Inflammatory macrophage treated with lipopolysaccharide for 4 hours (primary cell): ENCODE measurements at regions not wholly inside any gene's neighbourhood (a gene's known extent, or its start where the extent isn't known, plus 50 kb on each side); places are given as distances from the start of the nearest gene placed in this dataset.

ENCODE experiments used
- DNase-seq: peaks from one replicate; pipeline ENCODE4 v3.0.0-alpha.2; 2020

DNA sequence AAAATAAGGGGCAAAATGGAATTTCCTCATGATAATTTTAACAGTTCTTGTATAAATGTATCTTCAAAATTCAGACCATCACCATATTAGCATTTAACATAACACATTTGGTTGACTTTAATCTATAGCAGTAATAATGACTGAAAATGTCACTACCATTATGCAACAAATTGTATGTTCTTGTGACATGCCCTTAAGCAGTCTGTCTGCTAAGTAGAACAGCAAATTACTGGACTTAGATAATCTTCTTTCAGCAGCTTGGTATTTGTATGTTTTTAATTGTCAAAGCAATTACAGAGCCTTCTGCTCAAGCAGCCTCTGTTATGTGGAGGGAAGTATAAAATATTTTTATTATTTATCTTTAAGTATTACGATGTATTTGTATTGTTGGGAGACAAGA lies 214.3 kb upstream of the NXPH2 start:
- no peak for DNase-seq

DNA sequence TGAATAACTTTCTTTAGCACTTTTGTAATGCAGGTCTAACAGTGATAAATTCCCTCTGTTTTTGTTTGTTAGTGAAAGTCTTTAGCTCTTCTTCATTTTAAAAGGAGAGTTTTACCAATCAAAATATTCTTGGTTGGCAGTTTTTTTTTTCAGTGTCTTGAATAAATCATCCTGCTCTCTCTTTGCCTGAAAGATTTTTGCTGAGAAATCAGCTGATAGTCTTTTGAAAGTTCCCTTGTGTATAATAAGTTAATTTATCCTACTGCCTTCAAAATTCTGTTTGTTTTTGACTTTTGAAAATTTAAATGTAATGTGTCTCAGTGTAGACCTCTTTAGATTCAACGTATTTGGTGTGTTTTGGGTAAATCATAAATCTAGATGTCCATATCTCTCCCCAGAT lies 205.7 kb upstream of the NXPH2 start:
- no peak for DNase-seq

DNA sequence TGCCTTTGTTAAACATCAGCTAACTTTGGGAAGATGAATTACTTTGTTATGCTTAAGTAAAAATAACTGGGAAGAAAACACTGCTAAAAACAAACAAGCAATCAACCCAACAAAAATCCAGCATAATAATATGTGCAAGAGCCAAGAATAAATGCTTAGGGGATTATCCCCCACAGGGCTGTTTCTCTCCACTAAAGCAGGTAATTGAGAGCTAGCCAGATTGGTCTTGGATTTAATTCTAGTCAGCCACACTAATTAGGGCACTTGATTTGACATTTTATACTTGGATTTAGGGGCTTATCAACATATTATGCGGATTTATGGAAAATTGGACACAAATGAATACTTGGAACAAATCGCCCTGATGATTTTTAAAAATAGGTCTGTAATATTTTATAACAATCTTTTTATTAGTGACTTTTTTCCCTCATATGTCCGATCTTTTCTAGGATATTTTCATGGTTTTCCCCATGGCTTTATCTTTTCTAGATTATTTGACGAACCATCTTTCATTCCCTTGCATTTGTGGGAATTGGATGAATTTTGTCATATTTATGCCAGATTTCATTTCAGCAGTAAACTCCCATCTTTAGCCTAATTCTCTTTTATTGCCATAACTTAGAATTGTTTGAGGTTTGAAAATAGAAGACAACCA lies 199.1 kb upstream of the NXPH2 start:
- DNase-seq: no peak

DNA sequence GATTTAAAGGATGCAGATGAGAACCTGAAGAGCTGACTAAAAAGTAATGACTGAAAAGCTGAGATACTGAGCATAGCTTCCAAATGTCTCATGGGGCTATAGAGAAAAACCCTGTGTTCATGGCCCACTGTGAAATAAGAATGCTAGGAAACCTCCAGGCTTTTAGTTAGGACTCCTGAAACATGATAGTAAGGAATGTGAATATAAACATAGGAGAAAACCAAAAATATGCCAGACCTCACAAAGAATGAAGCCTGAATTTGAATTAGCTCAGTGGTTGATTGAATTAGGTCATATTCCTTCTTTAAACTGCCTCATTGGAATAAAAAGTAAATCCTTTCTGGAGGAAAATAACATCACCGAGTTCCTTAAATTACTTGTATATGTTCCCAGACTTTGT lies 194.5 kb upstream of the NXPH2 start:
- DNase-seq: no peak

DNA sequence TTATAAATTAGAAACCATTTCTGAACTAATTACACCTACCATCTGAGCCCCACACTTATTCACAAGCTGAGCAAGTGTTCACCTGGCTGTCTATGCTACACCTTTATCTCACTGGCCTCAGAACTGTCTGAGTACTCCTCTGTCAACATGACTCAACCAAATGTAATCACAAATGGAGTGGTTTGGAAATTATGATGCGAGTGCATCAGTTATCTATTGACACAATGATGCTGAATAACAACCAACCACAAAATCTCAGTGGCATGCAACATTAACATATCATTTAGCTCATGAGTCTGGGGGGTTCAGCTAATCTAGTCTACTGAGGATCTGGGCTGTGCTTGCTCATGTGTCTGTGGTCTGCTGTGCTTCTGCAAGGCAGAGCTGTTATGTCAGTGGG lies 184.2 kb upstream of the NXPH2 start:
- DNase-seq: no peak

DNA sequence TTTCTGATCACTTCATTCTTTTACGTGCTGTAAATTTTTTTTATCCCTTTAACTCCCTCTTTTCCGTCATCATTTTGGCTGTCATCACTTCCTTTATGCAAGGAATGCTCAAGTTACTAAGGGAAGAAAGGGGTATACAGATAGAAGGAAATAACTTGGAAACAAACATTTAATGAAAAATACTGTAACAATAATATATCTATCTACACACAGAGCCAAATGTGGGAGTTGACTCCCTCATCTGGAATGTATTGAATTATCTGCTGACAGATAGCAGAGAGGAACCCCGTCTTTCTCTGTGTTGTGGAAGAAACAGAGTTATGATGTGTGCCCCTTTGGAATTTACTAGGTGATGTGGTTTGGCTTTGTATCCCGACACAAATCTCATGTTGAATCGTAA lies 182.5 kb upstream of the NXPH2 start:
- no peak for DNase-seq

DNA sequence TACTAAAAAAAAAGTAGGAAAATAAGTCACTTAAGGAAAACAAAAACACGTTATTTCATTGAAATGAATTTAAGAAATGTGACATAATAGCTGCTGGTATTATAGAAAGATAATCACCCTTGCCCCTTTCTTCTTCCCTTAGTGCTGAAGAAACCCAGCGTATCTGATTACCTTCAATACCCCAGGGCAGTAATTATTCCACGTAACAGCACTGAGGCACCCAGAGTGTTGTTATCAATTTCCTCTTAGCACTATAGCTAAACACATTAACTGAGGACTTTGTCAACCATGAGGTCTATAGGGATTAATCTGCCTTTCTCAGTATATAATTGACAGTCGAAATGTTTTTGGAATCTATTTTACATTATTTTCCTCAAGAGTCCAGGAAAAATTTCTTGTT lies 180.0 kb upstream of the NXPH2 start:
- no peak for DNase-seq

DNA sequence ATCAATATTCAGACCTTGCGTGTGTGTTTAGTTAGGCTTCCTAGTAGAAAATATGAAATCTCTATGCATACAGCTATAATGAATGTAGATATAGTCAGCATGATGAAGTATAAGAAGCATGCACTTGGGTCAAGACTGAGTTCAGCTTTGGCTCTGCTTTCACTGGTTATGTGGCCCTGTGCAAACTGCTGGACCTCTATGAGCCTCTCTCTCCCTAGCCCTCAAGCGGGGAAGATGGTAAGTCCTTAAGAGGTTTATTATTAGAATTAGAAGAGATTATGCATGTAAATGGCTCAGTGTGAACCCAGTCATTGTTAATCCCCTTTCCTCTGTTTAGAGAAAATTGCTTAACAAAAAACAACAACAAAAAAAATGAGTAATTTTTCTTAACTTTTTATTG lies 178.8 kb upstream of the NXPH2 start:
- DNase-seq: no peak

DNA sequence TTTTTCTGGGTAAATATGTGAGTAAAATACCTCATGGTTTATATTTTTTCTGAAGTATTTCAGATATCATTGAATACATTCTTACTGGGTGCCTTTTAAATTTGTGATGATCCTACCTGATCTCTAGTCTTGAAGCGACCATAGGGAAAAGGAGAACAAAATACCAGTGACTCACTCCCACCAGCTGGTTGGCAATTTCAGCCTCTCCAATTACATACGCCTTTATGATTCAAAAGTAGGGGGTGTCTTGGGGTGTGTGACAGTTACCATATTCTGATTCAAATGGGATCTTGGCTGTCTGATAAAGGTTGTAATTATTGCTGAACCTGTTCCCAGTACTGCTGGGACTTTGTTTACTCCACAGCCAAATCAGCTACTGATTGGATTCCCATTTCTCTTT lies 175.9 kb upstream of the NXPH2 start:
- DNase-seq: no peak

DNA sequence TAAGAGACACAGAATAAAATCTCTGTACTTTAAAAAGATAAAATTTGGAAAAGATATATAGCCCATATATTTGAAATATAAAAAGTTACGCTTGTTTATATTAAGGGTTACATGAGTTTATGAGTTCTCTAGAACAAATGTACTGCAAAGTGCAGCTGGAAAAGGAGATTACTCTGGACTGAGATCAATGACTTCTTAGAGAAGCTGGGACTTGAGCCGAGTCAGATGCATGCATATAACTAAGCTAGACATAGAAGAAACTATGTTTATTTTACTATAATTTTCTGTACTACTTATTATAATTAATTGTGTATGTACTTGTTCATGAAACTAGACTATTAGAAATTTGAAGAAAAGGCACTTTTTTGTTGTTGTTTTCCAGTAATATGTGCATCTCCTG lies 170.3 kb upstream of the NXPH2 start:
- no peak for DNase-seq

DNA sequence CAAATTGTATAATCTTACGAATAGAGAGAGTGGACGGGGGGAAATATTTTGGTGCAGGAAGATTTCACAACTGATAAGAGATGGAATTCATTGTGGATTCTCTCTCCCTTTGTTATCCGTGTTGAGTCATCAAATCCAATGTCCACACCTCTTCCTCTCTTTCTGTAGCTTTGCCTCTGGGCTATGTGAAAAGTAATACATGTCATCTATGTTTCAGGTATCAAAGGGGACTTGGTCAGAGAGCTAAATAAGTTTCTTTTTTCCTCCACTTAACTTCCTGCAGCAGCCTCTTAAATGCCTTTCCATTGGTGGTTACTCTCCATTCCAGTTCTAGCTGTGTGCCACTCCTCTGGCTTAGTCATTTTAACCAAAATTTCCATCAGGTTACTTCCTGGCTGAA lies 169.3 kb upstream of the NXPH2 start:
- DNase-seq: no peak

DNA sequence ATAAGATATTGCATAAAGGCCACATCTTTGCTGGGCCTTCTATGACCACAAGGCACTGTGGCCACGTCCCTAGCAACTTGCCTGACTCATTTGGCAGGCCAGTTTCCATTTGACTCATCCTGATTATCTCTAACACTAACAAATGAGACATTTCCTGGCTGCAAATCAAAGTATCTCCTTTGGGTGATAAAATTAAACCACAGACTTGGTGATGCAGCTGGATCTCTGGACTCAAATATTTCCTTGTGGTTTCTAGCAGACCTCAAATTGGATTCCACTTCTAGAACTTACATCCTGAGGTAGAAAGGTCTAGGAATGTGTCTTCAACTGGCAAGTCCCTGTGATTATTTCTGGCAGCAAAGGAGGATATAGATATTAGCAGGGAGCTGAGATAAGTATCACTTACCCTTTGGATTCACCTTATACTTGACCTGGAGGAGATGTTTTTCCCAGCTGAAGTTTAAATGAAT lies 167.9 kb upstream of the NXPH2 start:
- no peak for DNase-seq

DNA sequence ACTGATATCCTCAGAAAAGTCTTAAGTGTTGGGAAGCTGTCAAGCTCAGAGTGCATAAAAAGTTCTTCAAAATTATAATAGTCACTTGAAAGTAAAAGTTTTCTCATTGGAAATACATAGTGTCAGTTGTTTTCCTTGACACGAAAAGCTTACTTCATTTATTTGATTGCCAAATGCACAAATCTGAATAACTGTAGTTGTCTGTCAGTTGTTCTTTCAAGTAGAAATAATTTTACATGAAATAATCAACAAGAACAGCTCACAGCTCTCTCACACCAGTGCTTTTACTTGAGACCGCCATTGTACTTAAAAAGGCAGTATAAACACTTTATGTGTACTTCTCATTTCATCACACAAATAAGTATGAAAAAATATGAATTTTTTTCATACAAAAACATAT lies 163.3 kb upstream of the NXPH2 start:
- no peak for DNase-seq

DNA sequence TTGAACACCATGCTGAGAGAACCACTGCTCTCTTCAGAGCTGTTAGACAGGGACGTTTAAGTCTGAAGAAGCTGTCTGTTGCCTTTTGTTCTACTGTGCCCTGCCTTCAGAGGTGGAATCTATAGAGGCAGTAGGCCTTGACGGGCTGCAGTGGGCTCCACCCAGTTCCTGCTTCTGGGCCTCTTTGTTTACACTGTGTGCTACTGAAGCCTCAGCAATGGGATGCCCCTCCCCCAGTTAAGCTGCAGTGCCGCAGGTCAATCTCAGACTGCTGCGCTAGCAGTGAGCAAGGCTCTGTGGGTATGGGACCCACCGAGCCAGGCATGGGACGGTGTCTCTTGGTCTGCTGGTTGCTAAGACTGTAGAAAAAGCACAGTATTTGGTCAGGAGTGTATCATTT lies 162.3 kb upstream of the NXPH2 start:
- no peak for DNase-seq

DNA sequence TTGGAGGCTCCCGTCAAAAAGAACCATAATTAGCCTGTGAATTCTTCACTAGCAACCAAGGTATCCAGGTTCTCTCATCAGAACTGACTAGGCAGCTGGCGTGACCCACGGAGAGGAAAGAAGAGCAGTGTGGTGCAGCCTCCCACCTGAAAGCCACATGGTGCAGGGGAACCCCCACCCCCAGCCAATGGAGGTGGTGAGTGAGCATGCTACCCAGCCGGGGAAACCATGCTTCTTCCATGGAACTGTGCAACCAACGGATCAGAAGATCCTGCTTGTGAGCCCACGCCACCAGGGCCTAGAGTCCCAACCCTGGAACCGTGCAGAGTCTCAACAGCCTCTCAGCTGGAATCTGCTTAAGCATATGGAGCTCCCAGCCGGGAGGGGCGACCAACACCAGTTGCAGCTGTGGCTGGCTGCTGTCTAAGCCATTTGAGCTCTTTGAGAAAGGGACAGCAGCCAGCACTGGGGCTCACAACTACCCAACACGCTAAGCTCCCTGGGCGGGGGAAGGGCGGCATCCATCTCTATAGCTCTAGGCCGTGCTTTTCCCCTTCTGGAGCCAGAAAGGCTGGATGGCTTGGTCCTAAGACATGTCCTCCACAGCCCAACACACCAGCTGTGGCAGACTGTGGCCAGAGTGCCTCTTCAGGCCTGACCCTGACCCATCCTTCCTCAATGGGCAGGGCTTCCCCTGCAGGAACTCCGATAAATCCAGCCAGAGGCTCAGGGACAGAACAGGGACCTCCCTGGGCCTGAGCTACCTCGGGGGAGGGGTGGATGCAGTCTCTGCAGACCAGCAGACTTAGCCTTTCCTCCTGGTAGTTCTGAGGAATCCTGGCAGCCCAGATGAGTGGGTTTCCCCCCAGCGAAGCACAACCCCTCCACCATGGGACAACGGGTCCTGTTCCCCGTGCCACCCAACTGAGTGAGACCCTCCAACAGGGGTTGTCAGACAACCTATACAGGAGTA lies 151.4 kb upstream of the NXPH2 start:
- no peak for DNase-seq

DNA sequence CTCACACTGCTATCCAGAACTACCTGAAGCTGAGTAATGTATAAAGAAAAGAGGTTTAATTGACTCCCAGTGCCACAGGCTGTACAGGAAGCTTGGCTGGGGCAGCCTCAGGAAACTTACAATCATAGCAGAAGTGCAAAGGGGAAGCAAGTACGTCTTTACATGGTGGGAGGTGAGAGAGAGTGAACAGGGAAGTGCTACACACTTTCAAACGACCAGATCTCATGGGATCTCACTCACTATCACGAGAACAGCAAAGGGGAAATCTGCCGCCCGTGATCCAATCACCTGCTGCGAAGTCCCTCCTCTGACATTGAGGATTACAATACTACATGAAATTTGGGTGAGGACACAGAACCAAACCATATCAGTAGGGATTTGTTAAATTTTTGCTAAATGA lies 150.4 kb upstream of the NXPH2 start:
- DNase-seq: no peak

DNA sequence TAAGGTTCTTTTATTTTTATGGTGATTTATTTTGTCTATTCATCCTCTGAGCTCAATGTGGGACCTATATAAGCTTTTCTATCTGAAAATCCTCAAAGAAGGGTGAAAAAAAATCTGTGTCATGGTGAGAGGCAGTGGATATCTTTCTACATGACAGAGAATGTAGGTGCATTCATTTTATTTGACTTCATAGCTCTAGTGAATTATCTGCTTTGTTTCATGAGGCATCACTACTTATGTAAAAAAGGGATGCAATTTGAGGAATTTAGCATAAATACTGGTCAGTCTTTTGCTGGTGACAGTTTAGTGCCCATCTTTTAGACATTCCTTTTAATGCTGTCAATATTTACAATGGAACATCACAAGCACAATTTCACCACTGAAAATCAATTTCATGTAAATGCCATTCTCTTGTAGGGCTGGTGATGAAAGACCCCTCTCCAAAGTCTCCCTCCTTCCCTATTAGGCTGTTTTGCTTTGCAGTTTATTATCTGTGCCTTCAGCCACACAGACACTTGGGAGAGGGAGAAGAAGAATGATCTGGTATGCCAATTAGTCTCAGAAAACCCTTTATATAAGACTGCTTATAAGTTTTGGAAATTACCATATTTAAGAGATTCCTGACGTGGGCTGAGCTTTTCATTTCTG lies 148.3 kb upstream of the NXPH2 start:
- DNase-seq: no peak

DNA sequence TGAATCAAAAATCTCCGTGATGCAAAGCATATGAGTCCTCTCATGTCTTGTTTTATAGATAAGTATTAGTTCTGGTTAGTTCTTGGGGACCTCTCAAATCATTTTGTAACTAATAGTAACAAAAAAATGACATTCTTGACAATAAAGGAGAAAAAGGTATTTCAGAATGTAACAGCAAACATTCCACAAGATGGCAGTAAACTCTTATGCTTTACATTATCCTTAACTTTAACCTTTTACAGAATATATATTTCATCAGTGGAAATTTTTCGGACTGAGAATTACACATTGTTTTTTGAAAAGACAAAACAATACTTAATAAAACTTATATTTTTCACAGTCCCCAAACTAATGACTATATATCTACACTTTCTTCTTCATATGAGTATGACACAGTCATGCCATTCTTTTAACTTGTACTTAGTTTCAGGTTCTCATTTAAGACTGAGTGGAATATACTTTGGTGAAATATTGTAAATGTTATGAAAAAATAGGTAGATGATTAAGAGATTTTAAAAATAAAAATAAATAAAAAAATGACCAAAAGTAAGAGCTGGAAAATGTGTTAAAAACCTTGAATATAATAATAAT lies 142.9 kb upstream of the NXPH2 start:
- no peak for DNase-seq

DNA sequence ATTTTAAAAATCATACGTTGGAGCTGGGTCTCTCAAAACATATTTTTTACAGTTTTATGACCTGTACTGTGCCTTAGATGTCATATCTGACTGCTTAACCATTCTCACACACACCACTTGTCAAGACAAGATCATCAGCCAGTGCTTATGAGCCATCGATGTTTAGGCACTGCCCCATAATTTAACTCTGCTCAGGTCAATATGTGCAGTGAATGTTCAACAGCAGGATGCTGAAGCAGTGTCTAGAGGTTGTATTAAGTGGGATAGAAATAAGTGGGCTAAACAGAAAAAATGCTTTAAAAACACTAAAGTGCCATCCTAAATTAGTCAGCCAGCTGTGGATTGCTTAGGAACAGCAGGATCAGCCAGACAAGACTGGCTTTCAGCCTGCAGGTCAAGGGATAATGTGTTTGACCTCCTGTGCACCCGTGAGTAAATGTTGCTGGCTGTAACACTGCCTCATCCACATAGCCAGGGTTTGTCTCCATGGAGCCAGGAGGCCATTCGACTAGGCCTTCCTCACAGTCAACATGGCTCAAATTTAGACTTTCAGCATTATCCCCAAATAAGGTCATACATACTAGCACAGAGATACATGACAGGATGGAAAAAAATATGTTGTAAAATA lies 139.0 kb upstream of the NXPH2 start:
- no peak for DNase-seq

DNA sequence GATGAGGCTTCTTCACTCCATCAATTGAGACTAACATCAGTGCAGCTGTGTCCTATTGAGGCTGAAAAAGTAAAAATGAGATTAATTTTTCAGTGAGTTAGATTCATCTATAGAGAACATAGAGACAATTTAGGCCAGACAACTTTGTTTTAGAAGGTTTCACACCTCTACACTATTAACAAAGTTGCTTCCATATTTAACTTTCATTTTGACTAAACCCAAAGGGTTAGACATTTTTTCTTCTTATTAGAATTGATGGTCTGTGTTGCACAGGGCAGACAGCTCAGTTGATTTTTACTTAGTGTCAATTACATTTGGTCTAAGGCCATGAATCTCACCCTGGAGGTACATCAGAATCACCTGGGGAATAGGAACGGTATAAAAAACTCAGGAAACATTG lies 130.2 kb upstream of the NXPH2 start:
- no peak for DNase-seq

DNA sequence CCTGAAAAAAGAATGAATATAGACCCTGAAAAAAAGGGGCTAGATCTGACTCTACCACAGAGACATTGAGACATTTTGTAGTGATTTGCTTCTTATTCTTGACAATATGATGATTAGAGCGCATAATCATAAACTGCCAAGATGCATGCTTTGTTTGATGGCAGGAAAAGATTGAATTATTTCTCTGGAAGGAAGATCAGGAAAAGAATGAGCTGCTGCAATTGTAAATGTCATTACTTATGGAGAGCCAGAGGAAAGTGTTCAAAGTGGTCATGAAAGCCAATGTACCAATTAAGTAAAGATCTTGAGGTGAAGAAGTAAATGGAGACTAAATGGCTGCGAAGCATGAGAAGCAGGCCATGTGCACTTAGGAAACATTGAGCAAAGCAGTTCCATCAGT lies 126.4 kb upstream of the NXPH2 start:
- DNase-seq: no peak

DNA sequence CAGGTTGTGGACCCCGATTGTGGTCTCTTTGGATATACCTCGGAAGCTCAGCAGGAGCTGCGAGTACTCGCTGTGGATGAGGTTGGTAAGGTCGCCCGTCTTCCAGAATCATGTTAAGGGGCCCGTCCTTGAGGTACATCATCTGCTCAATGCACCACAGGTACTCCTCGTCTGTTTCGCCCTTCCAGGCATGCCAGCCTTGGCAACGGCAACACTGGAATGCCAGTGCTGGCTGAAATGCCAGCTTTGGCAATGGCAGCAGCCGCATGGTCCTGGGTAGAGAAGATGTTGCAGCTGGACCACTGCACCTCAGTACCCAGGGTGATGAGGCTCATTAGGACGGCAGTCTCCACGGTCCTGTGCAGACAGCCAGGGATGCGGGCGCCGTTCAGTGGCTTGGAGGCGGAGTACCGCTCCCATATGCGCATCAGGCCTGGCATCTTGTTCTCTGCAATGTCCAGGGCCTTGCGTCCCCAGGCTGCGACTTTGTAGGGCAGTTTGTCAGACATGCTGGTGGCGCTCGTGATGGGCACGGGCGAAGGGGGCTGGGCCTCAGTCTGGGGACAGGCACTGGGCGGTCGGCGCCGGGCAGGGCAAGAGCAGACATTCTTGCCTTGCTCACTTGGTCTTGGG lies 122.2 kb upstream of the NXPH2 start:
- DNase-seq: no peak

DNA sequence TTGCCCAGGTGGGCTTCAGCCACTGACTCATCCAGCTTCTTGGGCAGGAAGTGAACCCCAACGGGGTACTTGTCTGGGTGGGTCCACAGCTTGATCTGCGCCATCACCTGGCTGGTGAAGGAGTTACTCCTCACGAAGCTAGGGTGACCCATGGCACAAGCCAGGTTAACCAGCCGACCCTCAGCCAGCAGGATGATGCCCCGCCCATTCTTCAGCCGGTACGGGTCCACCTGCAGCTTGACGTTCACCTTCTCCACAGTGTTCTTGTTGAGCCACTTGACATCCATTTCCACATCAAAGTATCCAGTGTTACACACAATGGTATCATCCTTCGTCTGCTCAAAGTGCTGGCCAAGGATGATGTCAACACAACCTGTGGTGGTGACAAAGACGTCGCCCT lies 121.3 kb upstream of the NXPH2 start:
- no peak for DNase-seq
